ENCODE measurements at regions not wholly inside any gene's neighbourhood (a gene's known extent, or its start where the extent isn't known, plus 50 kb on each side); places are given as distances from the start of the nearest gene placed in this dataset.

DNA sequence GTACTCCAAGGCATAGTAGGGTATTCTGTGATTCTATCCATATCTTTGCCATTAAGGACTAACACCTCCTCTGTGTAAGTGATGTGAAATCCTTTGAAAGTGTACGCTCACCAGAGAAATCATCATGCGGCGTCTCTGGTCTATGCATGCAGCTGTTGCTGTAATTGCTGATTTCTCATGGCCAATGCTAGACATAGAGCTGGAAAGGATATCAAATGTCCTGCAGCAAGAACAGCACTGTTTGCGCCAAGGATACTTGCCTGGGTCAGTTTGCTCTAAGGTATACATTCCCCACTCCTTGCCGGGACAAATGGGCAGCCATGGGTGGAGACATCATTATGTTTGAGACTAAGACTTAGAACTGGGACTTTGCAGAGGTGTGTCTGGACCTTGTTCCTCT is 896.4 kb downstream of the BCL11B start:
- TF ChIP-seq EP300 (IDR thresholded peaks at IDR 0.05; ENCODE audit: borderline replicate concordance), result no peak
- no peak for TF ChIP-seq TAF1 (IDR thresholded peaks at IDR 0.05; ENCODE audit: low read depth)
- TF ChIP-seq NFIC (IDR thresholded peaks at IDR 0.05), result no peak
- no peak for TF ChIP-seq REST (IDR thresholded peaks at IDR 0.05; ENCODE audit: low read depth)
- no peak for TF ChIP-seq CEBPB (IDR thresholded peaks at IDR 0.05)
- TF ChIP-seq FOXM1 (IDR thresholded peaks at IDR 0.05; ENCODE audit: borderline replicate concordance, low read depth), result no peak
- TF ChIP-seq CREB1 (IDR thresholded peaks at IDR 0.05; ENCODE audit: low read depth), result no peak
- TF ChIP-seq TCF12 (IDR thresholded peaks at IDR 0.05; ENCODE audit: low read depth), result no peak
- TF ChIP-seq YY1 (IDR thresholded peaks at IDR 0.05; ENCODE audit: low read depth), result no peak
- no peak for TF ChIP-seq TEAD4 (IDR thresholded peaks at IDR 0.05)
- TF ChIP-seq ZBTB7A (IDR thresholded peaks at IDR 0.05; ENCODE audit: low read depth), result no peak
- no peak for TF ChIP-seq RAD21 (IDR thresholded peaks at IDR 0.05; ENCODE audit: low read depth)
- TF ChIP-seq, protein P1, sequence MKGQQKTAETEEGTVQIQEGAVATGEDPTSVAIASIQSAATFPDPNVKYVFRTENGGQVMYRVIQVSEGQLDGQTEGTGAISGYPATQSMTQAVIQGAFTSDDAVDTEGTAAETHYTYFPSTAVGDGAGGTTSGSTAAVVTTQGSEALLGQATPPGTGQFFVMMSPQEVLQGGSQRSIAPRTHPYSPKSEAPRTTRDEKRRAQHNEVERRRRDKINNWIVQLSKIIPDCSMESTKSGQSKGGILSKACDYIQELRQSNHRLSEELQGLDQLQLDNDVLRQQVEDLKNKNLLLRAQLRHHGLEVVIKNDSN (IDR thresholded peaks at IDR 0.05), result no peak
- TF ChIP-seq EGR1 (IDR thresholded peaks at IDR 0.05), result no peak
- no peak for TF ChIP-seq MAX (IDR thresholded peaks at IDR 0.05)

DNA sequence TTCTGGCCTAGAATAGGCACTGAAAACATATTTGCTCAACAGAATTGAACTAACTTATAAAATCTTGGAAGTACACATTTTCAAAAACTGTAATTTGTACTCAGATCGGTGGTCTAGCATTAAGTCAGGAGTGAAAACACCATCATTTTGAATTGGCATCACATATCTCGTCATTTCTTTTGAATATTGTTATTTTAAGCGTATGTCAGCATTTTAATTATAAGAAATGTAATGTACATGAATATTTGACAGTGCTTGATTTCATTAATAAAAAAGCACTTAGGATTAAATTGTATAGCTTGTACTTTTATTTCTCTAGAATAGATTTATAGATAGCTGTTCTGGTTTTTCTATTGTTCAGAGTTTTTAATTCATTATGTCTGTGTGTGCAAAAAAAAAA is 892.2 kb downstream of the BCL11B start:
- TF ChIP-seq RAD21 (IDR thresholded peaks at IDR 0.05; ENCODE audit: low read depth) (no peak), TAF1 (IDR thresholded peaks at IDR 0.05; ENCODE audit: low read depth) (no peak), EP300 (IDR thresholded peaks at IDR 0.05; ENCODE audit: borderline replicate concordance) (no peak), FOXM1 (IDR thresholded peaks at IDR 0.05; ENCODE audit: borderline replicate concordance, low read depth) (no peak), EGR1 (IDR thresholded peaks at IDR 0.05) (no peak), REST (IDR thresholded peaks at IDR 0.05; ENCODE audit: low read depth) (no peak), NFIC (IDR thresholded peaks at IDR 0.05) (no peak), MAX (IDR thresholded peaks at IDR 0.05) (no peak), TCF12 (IDR thresholded peaks at IDR 0.05; ENCODE audit: low read depth) (no peak), CEBPB (IDR thresholded peaks at IDR 0.05) (no peak), CREB1 (IDR thresholded peaks at IDR 0.05; ENCODE audit: low read depth) (no peak), YY1 (IDR thresholded peaks at IDR 0.05; ENCODE audit: low read depth) (no peak), TEAD4 (IDR thresholded peaks at IDR 0.05) (no peak), ZBTB7A (IDR thresholded peaks at IDR 0.05; ENCODE audit: low read depth) (no peak)
- TF ChIP-seq, protein P1 (IDR thresholded peaks at IDR 0.05), result no peak

DNA sequence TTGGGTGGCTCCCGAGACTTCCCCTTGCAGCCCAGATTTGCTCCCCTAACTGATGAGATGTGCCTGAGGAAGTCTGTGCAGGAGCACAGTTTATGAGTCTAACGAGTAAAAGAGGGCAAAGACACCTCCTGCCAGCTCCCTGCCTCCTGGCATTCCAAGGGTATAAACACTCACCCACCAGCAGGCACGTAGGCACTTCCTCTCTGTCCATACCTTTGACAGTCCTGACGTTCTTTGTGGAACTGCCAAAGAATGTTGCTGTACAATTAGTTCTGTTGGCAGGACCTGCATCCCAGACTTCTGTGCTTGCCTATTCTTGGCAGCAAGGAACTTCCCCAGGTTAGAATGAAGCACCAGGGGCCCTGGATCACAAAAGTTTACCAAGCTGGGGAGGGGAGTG is 889.3 kb downstream of the BCL11B start:
- TF ChIP-seq EGR1 (IDR thresholded peaks at IDR 0.05) (no peak), CEBPB (IDR thresholded peaks at IDR 0.05) (no peak), FOXM1 (IDR thresholded peaks at IDR 0.05; ENCODE audit: borderline replicate concordance, low read depth) (no peak), REST (IDR thresholded peaks at IDR 0.05; ENCODE audit: low read depth) (no peak), NFIC (IDR thresholded peaks at IDR 0.05) (no peak)

DNA sequence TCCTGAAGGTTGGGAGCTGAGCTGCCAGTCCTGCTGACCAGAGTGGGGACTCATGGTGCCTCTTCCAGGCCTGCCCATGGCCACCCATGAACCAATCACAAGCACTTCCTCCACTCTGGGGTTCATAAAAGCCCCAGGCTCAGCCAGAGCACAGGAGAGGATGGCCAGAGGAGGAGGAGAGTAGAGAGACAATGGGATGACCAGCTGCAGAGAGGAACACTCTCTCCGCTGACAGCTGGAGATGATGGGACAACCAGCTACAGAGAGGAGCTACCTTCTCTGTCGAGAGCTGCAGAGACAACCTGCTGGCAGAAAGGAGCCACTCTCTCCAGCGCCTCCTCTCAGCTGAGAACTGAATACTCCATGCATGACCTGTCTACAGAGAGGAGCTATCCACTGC is 886.1 kb downstream of the BCL11B start:
- TF ChIP-seq CEBPB (IDR thresholded peaks at IDR 0.05) (no peak), EGR1 (IDR thresholded peaks at IDR 0.05) (no peak), TCF12 (IDR thresholded peaks at IDR 0.05; ENCODE audit: low read depth) (no peak), FOXM1 (IDR thresholded peaks at IDR 0.05; ENCODE audit: borderline replicate concordance, low read depth) (no peak), EP300 (IDR thresholded peaks at IDR 0.05; ENCODE audit: borderline replicate concordance) (no peak), MAX (IDR thresholded peaks at IDR 0.05) (no peak), YY1 (IDR thresholded peaks at IDR 0.05; ENCODE audit: low read depth) (no peak), CREB1 (IDR thresholded peaks at IDR 0.05; ENCODE audit: low read depth) (no peak), ZBTB7A (IDR thresholded peaks at IDR 0.05; ENCODE audit: low read depth) (no peak), TAF1 (IDR thresholded peaks at IDR 0.05; ENCODE audit: low read depth) (no peak), REST (IDR thresholded peaks at IDR 0.05; ENCODE audit: low read depth) (no peak), NFIC (IDR thresholded peaks at IDR 0.05) (no peak)
